ENCODE measurements at regions not wholly inside any gene's neighbourhood (a gene's known extent, or its start where the extent isn't known, plus 50 kb on each side); places are given as distances from the start of the nearest gene placed in this dataset.

- TF ChIP-seq CTCF (IDR thresholded peaks at IDR 0.05; ENCODE audit: low read depth, low read length) (no peak), EZH2phosphoT487 (IDR thresholded peaks at IDR 0.05; ENCODE audit: low read depth) (no peak)
Measured at GRCh38 chr10:61549861-61550260, 96.7 kb upstream of the TMEM26 start.
